ENCODE measurements at regions not wholly inside any gene's neighbourhood (a gene's known extent, or its start where the extent isn't known, plus 50 kb on each side); places are given as distances from the start of the nearest gene placed in this dataset.

DNA sequence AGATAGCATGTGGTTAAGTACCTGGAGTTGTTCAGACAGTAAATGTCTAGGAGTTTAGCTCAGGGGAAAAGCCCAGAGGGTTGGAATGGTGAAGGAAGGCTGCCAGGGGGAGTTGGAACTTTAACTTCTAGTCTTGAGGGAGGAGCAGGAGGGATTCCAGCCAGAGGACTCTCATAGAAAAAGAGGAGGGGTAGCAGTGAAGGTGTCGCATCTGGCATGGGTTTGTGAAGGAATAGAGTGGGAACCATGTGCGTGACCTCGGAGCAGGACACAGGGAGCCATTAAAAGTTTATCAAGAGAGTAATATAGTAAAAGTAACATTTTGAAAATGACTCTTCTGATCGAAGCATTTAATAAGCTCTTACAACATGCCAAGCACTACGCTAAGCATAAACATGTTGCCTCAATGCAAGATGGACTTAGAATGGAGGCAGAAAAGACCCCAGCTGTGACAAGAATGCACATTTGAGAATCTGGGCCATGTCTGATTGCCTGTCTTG, 632.4 kb upstream of the CAMK1G start:
- Histone ChIP-seq H3K9ac (ENCODE audit: extremely low read depth, low read length, poor library complexity, severe bottlenecking) (no peak overlapping the region), H3K36me3 (ENCODE audit: control insufficient read depth, insufficient read depth, low read length) (no peaks in the 10 kb centered on the region), H3K4me3 (ENCODE audit: low read length) (no peak overlapping the region), H3K9me3 (ENCODE audit: control insufficient read depth, low read length) (peaks cover 4% of the 10 kb centered on the region), H3K27me3 (ENCODE audit: control insufficient read depth, insufficient read depth, low read length, poor library complexity, severe bottlenecking) (no peaks in the 10 kb centered on the region), H3K4me1 (ENCODE audit: control insufficient read depth, insufficient read depth, low read length) (no peaks in the 10 kb centered on the region), H3K27ac (ENCODE audit: low read depth, low read length) (no peak overlapping the region)
- H3K27ac Mint-ChIP-seq = no peak overlapping the region
- H3K4me3 Mint-ChIP-seq = no peak overlapping the region
- WGBS, 2 experiments (ENCODE audit: insufficient coverage in 1 of 2, insufficient read length in 1 of 2) = 97 to 100% methylated on average over 5 of the region's 5 CpGs
- H3K36me3 Mint-ChIP-seq (ENCODE audit: low read depth) = peaks cover 3% of the 10 kb centered on the region
- no peak for TF ChIP-seq CTCF (conservative IDR thresholded peaks at IDR 0.05)
- H3K4me1 Mint-ChIP-seq = no peaks in the 10 kb centered on the region
- peaks cover 53% of the 10 kb centered on the region for H3K27me3 Mint-ChIP-seq (ENCODE audit: insufficient read depth)
- DNase-seq = no peak
- peaks cover 32% of the 10 kb centered on the region for H3K9me3 Mint-ChIP-seq

DNA sequence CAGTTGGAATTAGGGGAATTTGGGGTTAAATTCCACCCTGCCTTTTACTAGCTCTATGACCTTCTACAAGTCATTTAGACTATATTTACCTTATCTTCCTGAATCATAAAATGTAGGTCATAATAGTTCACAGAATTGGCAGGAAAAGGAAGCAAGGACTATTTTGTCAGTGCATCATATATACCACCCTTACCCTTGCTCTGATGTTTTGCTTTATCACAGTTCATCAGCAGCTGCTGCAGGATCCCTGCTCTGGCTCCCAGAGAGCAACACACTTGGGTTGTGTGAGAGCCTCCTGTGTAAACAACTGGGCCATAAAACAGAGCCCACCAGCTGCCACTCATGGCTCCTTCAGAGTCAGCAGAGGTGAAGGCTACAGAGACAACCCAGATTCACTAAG, 631.6 kb upstream of the CAMK1G start:
- DNase-seq = no peak
- peaks cover 40% of the 10 kb centered on the region for H3K9me3 Mint-ChIP-seq
- peaks cover 61% of the 10 kb centered on the region for H3K27me3 Mint-ChIP-seq (ENCODE audit: insufficient read depth)
- H3K4me1 Mint-ChIP-seq = no peaks in the 10 kb centered on the region
- peaks cover 3% of the 10 kb centered on the region for H3K36me3 Mint-ChIP-seq (ENCODE audit: low read depth)
- Histone ChIP-seq H3K27me3 (ENCODE audit: control insufficient read depth, insufficient read depth, low read length, poor library complexity, severe bottlenecking) (peaks cover 5% of the 10 kb centered on the region), H3K27ac (ENCODE audit: low read depth, low read length) (no peak overlapping the region), H3K4me3 (ENCODE audit: low read length) (no peak overlapping the region), H3K4me1 (ENCODE audit: control insufficient read depth, insufficient read depth, low read length) (no peaks in the 10 kb centered on the region), H3K36me3 (ENCODE audit: control insufficient read depth, insufficient read depth, low read length) (no peaks in the 10 kb centered on the region), H3K9me3 (ENCODE audit: control insufficient read depth, low read length) (peaks cover 12% of the 10 kb centered on the region), H3K9ac (ENCODE audit: extremely low read depth, low read length, poor library complexity, severe bottlenecking) (no peak overlapping the region)
- TF ChIP-seq CTCF (conservative IDR thresholded peaks at IDR 0.05) = no peak
- H3K27ac Mint-ChIP-seq = no peak overlapping the region
- H3K4me3 Mint-ChIP-seq = no peak overlapping the region

GRCh38 chr1:208962867-208963266, 620.6 kb upstream of the CAMK1G start:
- Mint-ChIP-seq H3K27me3 (ENCODE audit: insufficient read depth) (peaks cover 87% of the 10 kb centered on the region), H3K9me3 (peaks cover 31% of the 10 kb centered on the region), H3K4me1 (no peaks in the 10 kb centered on the region), H3K27ac (no peak overlapping the region), H3K4me3 (no peak overlapping the region), H3K36me3 (ENCODE audit: low read depth) (peaks cover 3% of the 10 kb centered on the region)
- Histone ChIP-seq H3K4me1 (ENCODE audit: control insufficient read depth, insufficient read depth, low read length) (no peaks in the 10 kb centered on the region), H3K9me3 (ENCODE audit: control insufficient read depth, low read length) (peaks cover 28% of the 10 kb centered on the region), H3K27me3 (ENCODE audit: control insufficient read depth, insufficient read depth, low read length, poor library complexity, severe bottlenecking) (peaks cover 68% of the 10 kb centered on the region), H3K4me3 (ENCODE audit: low read length) (no peak overlapping the region), H3K36me3 (ENCODE audit: control insufficient read depth, insufficient read depth, low read length) (no peaks in the 10 kb centered on the region), H3K27ac (ENCODE audit: low read depth, low read length) (no peak overlapping the region), H3K9ac (ENCODE audit: extremely low read depth, low read length, poor library complexity, severe bottlenecking) (no peak overlapping the region)
- TF ChIP-seq CTCF (conservative IDR thresholded peaks at IDR 0.05) = no peak
- no peak for DNase-seq

Data from endodermal cell (in vitro differentiated cells).